ENCODE measurements at regions not wholly inside any gene's neighbourhood (a gene's known extent, or its start where the extent isn't known, plus 50 kb on each side); places are given as distances from the start of the nearest gene placed in this dataset.

- Histone ChIP-seq H3K36me3 (ENCODE audit: insufficient read depth, low read length, poor library complexity, severe bottlenecking) (no peaks in the 10 kb centered on the region), H3K9me3 (ENCODE audit: low read depth, low read length, poor library complexity, severe bottlenecking) (no peaks in the 10 kb centered on the region), H3K4me1 (ENCODE audit: insufficient read depth, low read length, poor library complexity, severe bottlenecking) (no peaks in the 10 kb centered on the region), H3K4me3 (ENCODE audit: low read depth, low read length, poor library complexity, severe bottlenecking) (no peak overlapping the region), H3K27me3 (replicated peaks; ENCODE audit: insufficient read depth, low read depth, low read length, poor library complexity) (no peaks in the 10 kb centered on the region), H3K27ac (ENCODE audit: low read depth, low read length, poor library complexity, severe bottlenecking) (no peak overlapping the region)
- BruUV-seq (replicated peaks) = no TSS peak
- POLR2A ChIA-PET (ENCODE audit: low non-redundant PET) = no interaction called here
- TF ChIP-seq CTCF (conservative IDR thresholded peaks at IDR 0.05; ENCODE audit: low read depth, low read length) = no peak
- no peak for TF ChIP-seq EZH2 (IDR thresholded peaks at IDR 0.05; ENCODE audit: borderline replicate concordance, low read depth, low read length, poor library complexity, severe bottlenecking)
- no peak for DNase-seq (ENCODE audit: low spot score)
- intact Hi-C loops (cut with micrococcal nuclease; ENCODE audit: unreplicated experiment) = no loop called here
- CTCF ChIA-PET = no interaction called here
These were observed 77.6 kb upstream of the ID2 start for GRCh38 chr2:8604262-8604661.

GRCh38 chr2:8605351-8606065 lies 76.3 kb upstream of the ID2 start:
- H3K36me3 ChIP-seq (ENCODE audit: insufficient read depth, low read length, poor library complexity, severe bottlenecking) = no peaks in the 10 kb centered on the region
- intact Hi-C loops (cut with micrococcal nuclease; ENCODE audit: unreplicated experiment) = no loop called here
- H3K27ac ChIP-seq (ENCODE audit: low read depth, low read length, poor library complexity, severe bottlenecking) = no peak overlapping the region
- CTCF ChIA-PET = no interaction called here
- H3K27me3 ChIP-seq (replicated peaks; ENCODE audit: insufficient read depth, low read depth, low read length, poor library complexity) = no peaks in the 10 kb centered on the region
- no peaks in the 10 kb centered on the region for H3K4me1 ChIP-seq (ENCODE audit: insufficient read depth, low read length, poor library complexity, severe bottlenecking)
- DNase-seq (ENCODE audit: low spot score) = no peak
- no peak overlapping the region for H3K4me3 ChIP-seq (ENCODE audit: low read depth, low read length, poor library complexity, severe bottlenecking)
- BruUV-seq (replicated peaks) = no TSS peak
- POLR2A ChIA-PET (ENCODE audit: low non-redundant PET) = no interaction called here
- TF ChIP-seq CTCF (conservative IDR thresholded peaks at IDR 0.05; ENCODE audit: low read depth, low read length) = no peak
- no peak for TF ChIP-seq EZH2 (IDR thresholded peaks at IDR 0.05; ENCODE audit: borderline replicate concordance, low read depth, low read length, poor library complexity, severe bottlenecking)
- H3K9me3 ChIP-seq (ENCODE audit: low read depth, low read length, poor library complexity, severe bottlenecking) = no peaks in the 10 kb centered on the region

DNA sequence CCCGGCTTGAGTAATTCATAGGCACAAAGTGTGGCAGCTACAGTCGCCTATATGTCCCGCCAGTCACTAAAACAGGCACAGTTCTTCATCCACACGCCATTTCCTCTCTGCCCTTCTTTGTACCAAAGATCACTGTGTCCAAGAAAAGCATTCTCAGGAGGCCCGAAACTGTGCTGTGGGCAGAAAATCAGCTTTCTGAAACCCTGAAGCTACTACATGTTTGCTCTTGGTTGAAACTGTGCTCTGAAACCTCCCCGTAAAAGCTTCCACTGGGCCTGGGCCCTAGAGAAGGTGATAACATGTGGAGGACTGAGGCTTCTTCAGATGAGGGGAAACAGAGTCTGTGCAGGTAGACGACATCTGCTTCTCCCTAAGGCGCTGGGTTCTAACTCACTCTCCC lies 75.6 kb upstream of the ID2 start:
- ChIA-PET POLR2A (ENCODE audit: low non-redundant PET) (no interaction called here), CTCF (no interaction called here)
- Histone ChIP-seq H3K27ac (ENCODE audit: low read depth, low read length, poor library complexity, severe bottlenecking) (no peak overlapping the region), H3K9me3 (ENCODE audit: low read depth, low read length, poor library complexity, severe bottlenecking) (no peaks in the 10 kb centered on the region), H3K27me3 (replicated peaks; ENCODE audit: insufficient read depth, low read depth, low read length, poor library complexity) (no peaks in the 10 kb centered on the region), H3K36me3 (ENCODE audit: insufficient read depth, low read length, poor library complexity, severe bottlenecking) (no peaks in the 10 kb centered on the region), H3K4me1 (ENCODE audit: insufficient read depth, low read length, poor library complexity, severe bottlenecking) (no peaks in the 10 kb centered on the region), H3K4me3 (ENCODE audit: low read depth, low read length, poor library complexity, severe bottlenecking) (no peak overlapping the region)
- TF ChIP-seq CTCF (conservative IDR thresholded peaks at IDR 0.05; ENCODE audit: low read depth, low read length) (no peak), EZH2 (IDR thresholded peaks at IDR 0.05; ENCODE audit: borderline replicate concordance, low read depth, low read length, poor library complexity, severe bottlenecking) (no peak)
- no TSS peak for BruUV-seq (replicated peaks)
- DNase-seq (ENCODE audit: low spot score) = no peak
- intact Hi-C loops (cut with micrococcal nuclease; ENCODE audit: unreplicated experiment) = no loop called here
